NCI-H2196 (cell line): ENCODE measurements at regions not wholly inside any gene's neighbourhood (a gene's known extent, or its start where the extent isn't known, plus 50 kb on each side); places are given as distances from the start of the nearest gene placed in this dataset.

Experiments used
- DNase-seq: peaks from one replicate; lab custom pipeline; 2025; ENCODE audit not compliant: unreplicated experiment; lab: John Stamatoyannopoulos, UW

DNA sequence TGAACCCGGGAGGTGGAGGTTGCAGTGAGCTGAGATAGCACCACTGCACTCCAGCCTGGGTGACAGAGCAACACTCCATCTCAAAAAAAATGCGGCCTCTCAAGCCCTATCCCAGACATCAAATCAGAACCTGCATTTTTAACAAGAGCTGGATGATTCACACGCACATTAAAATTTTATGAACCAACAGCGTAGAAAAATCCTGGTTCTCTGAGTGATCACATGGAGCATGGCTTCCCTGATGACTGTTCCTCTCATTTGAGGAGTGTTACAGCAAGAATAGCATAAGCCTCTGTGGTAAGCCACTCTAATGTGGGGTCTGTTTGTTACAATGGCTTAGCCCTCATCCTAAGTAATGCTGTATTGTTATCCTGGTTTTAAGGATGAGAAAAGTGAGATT is 163.6 kb downstream of the BRMS1L start:
- no peak for DNase-seq

GRCh38 chr14:35988972-35989690 is 163.0 kb downstream of the BRMS1L start:
- no peak for DNase-seq

GRCh38 chr14:35988550-35988949 is 162.4 kb downstream of the BRMS1L start:
- DNase-seq: no peak

GRCh38 chr14:35987731-35988130 is 161.6 kb downstream of the BRMS1L start:
- no peak for DNase-seq

DNA sequence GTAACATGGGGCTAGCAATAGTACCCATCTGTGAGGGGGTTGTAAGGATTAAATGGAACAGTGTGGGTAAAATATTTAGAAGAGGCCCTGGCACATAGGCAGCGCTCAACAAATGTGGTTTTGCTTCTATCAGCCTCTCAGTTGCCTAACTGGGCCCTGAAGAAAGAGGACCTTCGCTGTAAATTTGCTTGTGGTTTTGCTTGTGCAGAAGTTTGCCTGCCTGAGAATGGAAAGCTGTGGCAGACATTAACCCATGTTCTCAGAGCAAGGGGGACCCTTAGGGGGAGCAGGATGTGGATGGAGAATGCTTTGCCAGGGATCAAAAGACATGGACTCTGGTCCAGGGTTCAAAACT is 160.1 kb downstream of the BRMS1L start:
- DNase-seq: no peak

- no peak for DNase-seq
Measured at GRCh38 chr14:35985474-35986218, 159.5 kb downstream of the BRMS1L start.

DNA sequence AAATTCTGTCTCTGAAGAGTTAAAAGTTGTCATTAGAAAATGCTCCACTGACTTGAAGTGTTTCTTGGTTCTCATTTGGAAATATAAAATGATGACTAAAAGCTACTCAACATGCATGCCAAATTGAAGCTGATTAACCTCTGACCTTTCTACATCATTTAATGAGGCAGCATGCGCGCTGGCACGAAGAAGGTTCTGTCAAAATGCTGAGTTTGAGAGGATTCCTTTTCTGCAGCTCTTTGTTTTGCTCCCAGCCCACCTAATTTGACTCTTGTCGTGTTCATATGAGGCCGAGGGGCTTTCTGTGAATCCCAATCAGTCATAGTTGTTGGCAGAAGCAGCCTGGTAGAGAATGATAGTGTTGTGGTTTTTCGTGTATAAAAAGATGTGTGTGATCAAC is 153.4 kb downstream of the BRMS1L start:
- no peak for DNase-seq

DNA sequence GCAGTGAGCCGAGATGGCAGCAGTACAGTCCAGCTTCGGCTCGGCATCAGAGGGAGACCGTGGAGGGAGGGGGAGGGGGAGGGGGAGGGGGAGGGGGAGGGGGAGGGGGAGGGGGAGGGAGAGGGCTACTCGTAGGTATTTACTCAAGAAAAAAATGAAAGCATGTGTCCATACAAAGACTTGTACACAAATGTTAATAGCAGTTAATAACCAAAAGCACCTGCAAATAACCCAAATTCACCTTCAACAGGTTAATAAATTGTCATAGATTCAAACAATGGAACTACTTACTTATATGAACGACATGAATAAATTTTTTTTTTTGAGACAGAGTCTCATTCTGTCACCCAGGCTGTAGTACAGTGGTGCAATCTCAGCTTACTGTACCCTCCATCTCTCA is 152.4 kb downstream of the BRMS1L start:
- DNase-seq: no peak

GRCh38 chr14:35975814-35976213 is 149.7 kb downstream of the BRMS1L start:
- no peak for DNase-seq

- DNase-seq: no peak
Measured at GRCh38 chr14:35973770-35974169, 147.6 kb downstream of the BRMS1L start.

DNA sequence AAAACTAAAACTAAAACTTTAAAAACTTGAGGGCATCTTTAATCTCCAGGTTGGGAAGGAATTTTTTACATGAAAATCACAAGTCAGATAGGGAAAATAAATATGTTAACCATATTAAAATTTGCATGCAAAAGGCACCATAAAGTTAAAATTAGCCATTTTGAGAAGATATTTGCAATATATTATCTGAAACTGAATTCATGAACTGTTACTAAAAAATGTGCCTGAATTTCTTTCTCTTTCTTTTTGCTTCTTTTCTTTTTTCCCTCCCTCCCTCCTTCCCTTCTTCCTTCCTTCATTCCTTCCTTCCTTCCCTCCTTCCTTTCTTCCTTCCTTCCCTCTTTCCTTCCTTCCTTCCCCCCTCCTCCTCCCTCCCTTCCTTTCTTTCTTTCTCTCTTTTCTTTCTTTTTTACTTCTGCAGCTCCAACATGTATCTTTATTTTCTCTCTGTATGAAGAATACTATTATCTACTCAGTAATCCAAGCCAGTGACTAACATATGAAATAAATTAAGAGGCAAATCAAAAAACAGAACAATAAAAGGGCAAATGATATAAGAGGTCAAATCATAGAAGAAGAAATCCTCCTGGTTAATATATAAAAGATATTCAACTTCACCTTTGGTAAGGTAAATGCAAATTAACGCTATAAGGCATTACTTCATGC is 146.0 kb downstream of the BRMS1L start:
- no peak for DNase-seq

DNA sequence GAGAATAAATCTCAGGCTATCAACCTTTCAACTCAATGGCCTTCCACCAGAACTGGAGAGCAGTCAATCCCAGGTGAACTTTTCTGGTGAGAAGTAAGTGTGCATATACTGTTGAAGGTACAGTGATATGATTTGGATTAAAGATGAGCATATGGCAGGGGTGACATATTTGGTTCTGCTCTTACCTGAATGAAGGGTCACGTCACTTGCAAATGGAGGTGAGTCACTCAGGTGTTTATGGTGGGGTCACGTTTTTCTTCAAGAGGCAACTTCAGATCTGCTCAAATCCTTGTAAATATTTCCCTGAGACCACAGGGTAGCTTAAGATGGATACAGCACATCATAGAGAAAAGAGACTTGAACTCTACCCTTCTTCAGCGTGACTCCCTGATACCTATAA is 143.2 kb downstream of the BRMS1L start:
- no peak for DNase-seq

DNA sequence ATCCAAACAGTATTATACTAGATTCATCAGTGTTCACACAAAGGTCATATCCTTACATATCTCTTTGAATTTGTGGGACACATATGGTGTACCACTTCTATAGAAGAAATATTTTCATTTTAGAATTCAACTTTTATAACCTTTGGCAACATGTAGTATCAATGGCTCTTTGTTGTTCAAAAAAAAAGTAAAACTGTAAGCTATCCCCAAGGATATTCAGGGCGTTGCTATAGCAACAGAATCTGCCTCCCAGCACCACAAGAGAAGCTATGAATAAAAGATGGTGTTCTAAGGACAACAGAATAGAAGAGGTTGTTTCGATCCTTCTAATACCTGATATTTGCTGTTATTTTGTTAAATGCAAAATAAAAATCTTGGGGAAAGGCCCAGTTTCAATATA is 139.3 kb downstream of the BRMS1L start:
- DNase-seq: peak; percentile 17

DNA sequence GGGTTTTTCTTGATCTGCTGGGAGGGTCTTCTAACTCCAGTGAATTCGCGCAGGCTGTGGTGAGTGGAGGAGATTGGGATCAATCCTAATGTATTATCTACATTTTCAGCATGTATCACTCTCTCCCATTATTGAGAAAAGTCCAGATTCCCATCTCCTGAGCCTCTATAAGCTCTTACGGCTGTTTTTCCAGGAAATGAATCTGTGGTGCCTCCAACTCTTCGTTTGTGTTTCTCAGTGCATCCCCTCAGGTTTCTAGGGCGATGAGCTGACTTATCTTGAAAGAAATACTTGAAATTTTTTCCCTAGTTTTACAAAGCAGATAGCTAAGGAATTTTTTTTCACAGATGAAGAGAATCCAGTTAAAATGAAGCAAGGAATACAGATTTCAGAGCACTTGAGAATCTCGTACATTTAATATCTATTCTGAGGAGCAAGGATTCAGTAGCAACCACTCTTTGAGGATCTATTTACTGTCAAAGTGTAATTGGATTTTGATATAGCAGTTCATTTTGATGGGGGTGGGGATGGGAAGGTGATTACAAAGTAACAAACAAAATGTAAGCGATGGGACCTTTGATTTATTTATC is 138.7 kb downstream of the BRMS1L start:
- DNase-seq: no peak

DNA sequence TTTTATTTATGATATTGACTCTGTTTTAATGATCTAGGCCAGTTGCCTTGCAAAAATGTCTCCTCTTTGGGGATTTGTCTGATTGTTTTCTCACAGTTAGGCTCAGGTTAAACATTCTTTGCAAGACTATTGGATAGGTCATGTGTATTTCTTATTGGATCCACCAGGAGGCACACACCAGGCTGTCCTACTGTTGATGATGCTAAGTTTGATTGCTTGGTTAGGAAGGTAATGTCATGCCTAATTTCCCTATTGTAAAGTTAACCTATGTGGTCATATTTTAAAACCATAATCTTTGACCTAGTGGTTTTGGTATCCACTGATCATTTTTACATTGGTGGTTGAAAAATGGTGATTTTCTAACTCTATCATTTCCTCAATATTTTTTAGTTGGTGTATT is 137.1 kb downstream of the BRMS1L start:
- DNase-seq: no peak

- no peak for DNase-seq
Measured at GRCh38 chr14:35961697-35962274, 135.6 kb downstream of the BRMS1L start.

GRCh38 chr14:35959835-35960234 is 133.7 kb downstream of the BRMS1L start:
- DNase-seq: no peak

DNA sequence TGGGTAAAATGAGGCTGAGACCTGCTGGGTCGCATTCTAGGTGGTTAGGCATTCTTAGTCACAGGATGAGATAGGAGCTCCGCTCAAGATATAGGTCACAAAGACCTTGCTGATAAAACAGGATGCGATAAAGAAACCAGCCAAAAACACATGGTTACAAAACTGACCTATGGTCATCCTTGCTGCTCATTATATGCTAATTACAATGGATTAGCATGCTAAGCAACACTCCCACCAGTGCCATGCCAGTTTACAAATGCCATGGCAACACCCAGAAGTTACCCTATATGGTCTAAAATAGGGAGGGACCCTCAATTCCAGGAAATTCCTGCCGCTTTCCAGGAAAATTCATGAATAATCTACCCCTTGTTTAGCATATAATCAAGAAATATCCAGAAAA is 132.4 kb downstream of the BRMS1L start:
- no peak for DNase-seq

GRCh38 chr14:35956376-35957085 is 130.4 kb downstream of the BRMS1L start:
- DNase-seq: no peak

GRCh38 chr14:35952584-35952983 is 126.4 kb downstream of the BRMS1L start:
- DNase-seq: no peak
